ENCODE measurements at regions not wholly inside any gene's neighbourhood (a gene's known extent, or its start where the extent isn't known, plus 50 kb on each side); places are given as distances from the start of the nearest gene placed in this dataset.

DNA sequence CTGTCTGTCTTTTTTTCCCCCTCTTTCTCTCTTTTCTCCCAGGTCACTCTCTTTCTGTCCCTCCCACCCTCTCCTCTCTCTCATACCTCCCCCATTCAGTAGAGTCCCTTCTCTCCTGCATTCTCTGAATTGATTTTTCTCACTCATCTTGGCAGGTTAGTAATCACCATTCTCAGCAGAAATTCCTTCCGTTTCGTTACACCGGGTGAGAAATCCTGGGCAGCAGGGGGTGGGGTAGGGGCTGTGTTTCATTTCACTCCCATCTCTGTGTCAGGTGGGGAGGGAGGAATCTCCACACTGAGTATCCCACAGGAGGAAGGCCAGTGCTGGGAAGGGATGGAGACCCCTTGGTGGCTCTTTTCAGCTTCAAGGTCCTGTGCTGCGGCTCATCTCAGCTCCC is 253.5 kb downstream of the MIAT start:
- no peaks in the 10 kb centered on the region for H3K9me3 ChIP-seq (ENCODE audit: insufficient read depth in 2 of 2, low read depth in 1 of 2, low read length in 1 of 2)
- no peak overlapping the region for H4K5ac ChIP-seq (ENCODE audit: insufficient read length, low read depth, low read length)
- H2BK120ac ChIP-seq (replicated peaks; ENCODE audit: low read depth, low read length), result no peak overlapping the region
- H2AFZ ChIP-seq (ENCODE audit: low read length), result peak overlapping the region; percentile 55
- ChIA-PET POLR2A (ENCODE audit: partially characterized antibody) (no interaction called here), CTCF (ENCODE audit: partially characterized antibody) (interaction anchor here (0.5 kb wide), 1 partner anchor 468 kb away, joined by 3 read pairs; no protein-coding TSS in a partner anchor)
- H3K27me3 ChIP-seq (replicated peaks in 1 of 4; ENCODE audit: control insufficient read depth in 3 of 4, extremely low read depth in 1 of 4, insufficient read depth in 3 of 4, low read length in 3 of 4), result peaks cover 0 to 5% (median 0%) of the 10 kb centered on the region in 4 experiments; a peak in 1 of 7 replicates
- 31% methylated on average over 4 of the region's 4 CpGs; no CpG with 5 or more reads in 1 of the 2 experiments for WGBS, 2 experiments (ENCODE audit: extremely low coverage in 1 of 2, insufficient coverage in 1 of 2, insufficient read length in 1 of 2, insufficient replicate concordance in 2 of 2, low coverage in 1 of 2, low lambda C conversion rate in 2 of 2, missing lambda C conversion rate in 1 of 2)
- DNase-seq (ENCODE audit: low read depth in 1 of 2, low spot score in 2 of 2) (no peak), FAIRE-seq (no peak)
- H3K9ac ChIP-seq (replicated peaks in 1 of 4; ENCODE audit: extremely low read depth in 1 of 4, low read depth in 3 of 4, low read length in 3 of 4), result no peak overlapping the region
- H4K20me1 ChIP-seq (replicated peaks in 1 of 2; ENCODE audit: control insufficient read depth in 1 of 2, insufficient read depth in 2 of 2, low read length in 2 of 2), result no peaks in the 10 kb centered on the region
- H3K4me1 ChIP-seq (replicated peaks in 1 of 4; ENCODE audit: control insufficient read depth in 3 of 4, insufficient read depth in 4 of 4, low read length in 3 of 4), result peaks cover 2 to 7% (median 6%) of the 10 kb centered on the region in 4 experiments; a peak in 5 of 7 replicates
- no peak overlapping the region for H3K4me3 ChIP-seq (ENCODE audit: extremely low read depth in 1 of 4, insufficient read depth in 2 of 4, low read depth in 3 of 4, low read length in 4 of 4)
- H3K18ac ChIP-seq (ENCODE audit: extremely low read depth, low read length), result no peak overlapping the region
- H3K4ac ChIP-seq (replicated peaks; ENCODE audit: insufficient read length, low read depth, low read length), result no peak overlapping the region
- no peak for TF ChIP-seq CHD2 (IDR thresholded peaks at IDR 0.05; ENCODE audit: low read length)
- no peak for TF ChIP-seq SIRT6 (IDR thresholded peaks at IDR 0.05; ENCODE audit: low read length)
- TF ChIP-seq E2F6 (IDR thresholded peaks at IDR 0.05), result no peak
- TF ChIP-seq USF2 (IDR thresholded peaks at IDR 0.05; ENCODE audit: low read length), result no peak
- TF ChIP-seq ZNF274 (IDR thresholded peaks at IDR 0.05; ENCODE audit: borderline replicate concordance, extremely low read depth, low read length), result no peak
- no peaks in the 10 kb centered on the region for H3K36me3 ChIP-seq (ENCODE audit: control insufficient read depth in 2 of 4, insufficient read depth in 4 of 4, low read length in 3 of 4)
- no peak overlapping the region for H4K8ac ChIP-seq (ENCODE audit: extremely low read depth, insufficient read depth, low read length)
- no peaks in the 10 kb centered on the region for H3K79me1 ChIP-seq (ENCODE audit: low read depth, low read length)
- H3K27ac ChIP-seq (ENCODE audit: low read depth, low read length), result no peak overlapping the region
- no peak overlapping the region for H3K4me2 ChIP-seq (ENCODE audit: insufficient read depth in 1 of 2, low read depth in 2 of 2, low read length in 2 of 2)
- H3K56ac ChIP-seq (replicated peaks; ENCODE audit: insufficient read length, low read depth, low read length), result no peak overlapping the region
- no peak overlapping the region for H2BK15ac ChIP-seq (ENCODE audit: low read length)
- no peak overlapping the region for H4K91ac ChIP-seq (replicated peaks; ENCODE audit: insufficient read length, low read length)
- no peak overlapping the region for H2BK12ac ChIP-seq (ENCODE audit: low read depth, low read length)
- H2BK20ac ChIP-seq (ENCODE audit: low read length), result peak overlapping the region; percentile 50; the same call in 1 of the 2 replicates
- H2BK5ac ChIP-seq (ENCODE audit: low read depth, low read length), result no peak overlapping the region
- no peak overlapping the region for H3K14ac ChIP-seq (ENCODE audit: insufficient read length)
- H2AK5ac ChIP-seq (ENCODE audit: low read depth, low read length), result no peak overlapping the region
- no peaks in the 10 kb centered on the region for H3K79me2 ChIP-seq (ENCODE audit: control insufficient read depth in 1 of 2, insufficient read depth in 2 of 2, low read length in 2 of 2)
- H3K23ac ChIP-seq (ENCODE audit: insufficient read length), result no peak overlapping the region
- H3K23me2 ChIP-seq (ENCODE audit: low read depth, low read length), result no peaks in the 10 kb centered on the region

Measured in H1 (cell line).